ENCODE measurements at regions not wholly inside any gene's neighbourhood (a gene's known extent, or its start where the extent isn't known, plus 50 kb on each side); places are given as distances from the start of the nearest gene placed in this dataset.

DNA sequence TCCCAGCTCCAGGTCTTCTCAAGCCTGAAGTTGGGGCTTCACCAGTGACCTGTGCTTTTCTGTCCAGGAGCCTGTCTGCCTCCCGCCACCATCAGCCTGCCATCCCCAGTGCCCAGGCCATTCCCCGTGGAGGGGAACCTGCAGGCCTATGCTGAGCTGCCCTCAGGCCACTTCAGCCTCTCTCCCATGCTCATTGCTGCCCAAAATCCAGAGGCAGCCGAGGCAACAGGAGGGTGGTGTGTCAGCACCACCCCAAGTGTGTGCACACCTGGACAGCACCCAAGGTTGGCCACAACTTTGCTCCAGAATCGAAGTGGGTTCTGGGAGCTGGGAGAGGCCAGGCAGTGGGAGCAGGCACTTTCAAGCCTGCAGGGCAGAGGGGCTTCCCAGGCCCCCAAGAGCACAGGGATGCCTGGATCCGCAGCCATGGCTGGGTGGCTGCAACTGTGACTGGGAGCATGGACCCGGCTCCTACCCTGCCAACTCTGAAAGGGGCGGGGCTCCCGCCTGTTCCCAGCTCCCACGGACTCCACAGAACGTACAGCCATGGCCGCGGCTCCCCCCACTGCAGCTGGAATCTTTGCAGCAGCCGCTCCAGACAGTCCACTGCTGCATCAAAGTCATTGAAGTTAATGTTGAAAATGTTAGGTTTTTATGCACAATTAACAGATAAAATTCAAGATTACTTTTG lies 1747.0 kb downstream of the OLFM4 start:
- TF ChIP-seq, protein P1, sequence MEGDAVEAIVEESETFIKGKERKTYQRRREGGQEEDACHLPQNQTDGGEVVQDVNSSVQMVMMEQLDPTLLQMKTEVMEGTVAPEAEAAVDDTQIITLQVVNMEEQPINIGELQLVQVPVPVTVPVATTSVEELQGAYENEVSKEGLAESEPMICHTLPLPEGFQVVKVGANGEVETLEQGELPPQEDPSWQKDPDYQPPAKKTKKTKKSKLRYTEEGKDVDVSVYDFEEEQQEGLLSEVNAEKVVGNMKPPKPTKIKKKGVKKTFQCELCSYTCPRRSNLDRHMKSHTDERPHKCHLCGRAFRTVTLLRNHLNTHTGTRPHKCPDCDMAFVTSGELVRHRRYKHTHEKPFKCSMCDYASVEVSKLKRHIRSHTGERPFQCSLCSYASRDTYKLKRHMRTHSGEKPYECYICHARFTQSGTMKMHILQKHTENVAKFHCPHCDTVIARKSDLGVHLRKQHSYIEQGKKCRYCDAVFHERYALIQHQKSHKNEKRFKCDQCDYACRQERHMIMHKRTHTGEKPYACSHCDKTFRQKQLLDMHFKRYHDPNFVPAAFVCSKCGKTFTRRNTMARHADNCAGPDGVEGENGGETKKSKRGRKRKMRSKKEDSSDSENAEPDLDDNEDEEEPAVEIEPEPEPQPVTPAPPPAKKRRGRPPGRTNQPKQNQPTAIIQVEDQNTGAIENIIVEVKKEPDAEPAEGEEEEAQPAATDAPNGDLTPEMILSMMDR (IDR thresholded peaks at IDR 0.05), result no peak
- TF ChIP-seq POLR2A (IDR thresholded peaks at IDR 0.05), result no peak
